Esophagus squamous epithelium (tissue), 4 donors: ENCODE measurements at regions not wholly inside any gene's neighbourhood (a gene's known extent, or its start where the extent isn't known, plus 50 kb on each side); places are given as distances from the start of the nearest gene placed in this dataset.

Experiments used
- CTCF ChIP-seq, 6 experiments: fragments of 450-650 bp in 4 of 6; fragments of 200-600 bp in 2 of 6; sonication (generic) in 2 of 6; IDR thresholded peaks; one replicate each; pipeline ENCODE4 v1.5.1; 2016 to 2019; ENCODE audit warnings: antibody characterized with exemption in 6 of 6, mild to moderate bottlenecking in 4 of 6, moderate library complexity in 4 of 6
- POLR2A ChIP-seq, 4 donors: fragments of 450-650 bp; IDR thresholded peaks; one replicate each; pipeline ENCODE4 v1.6.1; 2017; ENCODE audit warnings: antibody characterized with exemption in 4 of 4, mild to moderate bottlenecking in 4 of 4, moderate library complexity in 3 of 4

GRCh38 chr2:242069018-242069417 lies 199.5 kb downstream of the RTP5 start:
- TF ChIP-seq CTCF (IDR thresholded peaks at IDR 0.05) (no peak), POLR2A (IDR thresholded peaks at IDR 0.05) (no peak)
